DOHH2 (cell line): ENCODE measurements at regions not wholly inside any gene's neighbourhood (a gene's known extent, or its start where the extent isn't known, plus 50 kb on each side); places are given as distances from the start of the nearest gene placed in this dataset.
A peak's percentile ranks its signal among the peaks of the same experiment; 100 is the strongest.

ENCODE experiments used
- H3F3A ChIP-seq: fragments of 200-600 bp; sonication (generic), shearing (Covaris generic); 2 replicates; pipeline ENCODE4 v1.6.0; 2016; ENCODE audit warnings: antibody characterized with exemption, mild to moderate bottlenecking; ENCODE audit not compliant: control insufficient read depth, insufficient read depth
- H3K27ac ChIP-seq: fragments of 200-600 bp; sonication (generic); 2 replicates; pipeline ENCODE4 v1.5.1; 2014; ENCODE audit warnings: low read depth, mild to moderate bottlenecking, low read length, moderate library complexity
- H3K27me3 ChIP-seq: fragments of 200-600 bp; sonication (generic); 2 replicates; pipeline ENCODE4 v1.6.1; 2014; ENCODE audit warnings: mild to moderate bottlenecking, low read length, mixed read lengths; ENCODE audit not compliant: control insufficient read depth
- H3K36me3 ChIP-seq: fragments of 200-600 bp; sonication (generic); 2 replicates; pipeline ENCODE4 v1.6.1; 2014; ENCODE audit warnings: mild to moderate bottlenecking, low read length, moderate library complexity, mixed read lengths; ENCODE audit not compliant: control insufficient read depth
- H3K4me1 ChIP-seq: fragments of 200-600 bp; sonication (generic); 2 replicates; pipeline ENCODE4 v1.6.1; 2014; ENCODE audit warnings: mild to moderate bottlenecking, low read length, mixed read lengths; ENCODE audit not compliant: control insufficient read depth
- H3K4me2 ChIP-seq: fragments of 200-600 bp; sonication (generic); 2 replicates; pipeline ENCODE4 v1.6.0; 2014; ENCODE audit warnings: mild to moderate bottlenecking, low read length, moderate library complexity
- H3K4me3 ChIP-seq: fragments of 200-600 bp; sonication (generic); 2 replicates; pipeline ENCODE4 v1.5.1; 2014; ENCODE audit warnings: mild to moderate bottlenecking, low read length, mixed read lengths
- H3K79me2 ChIP-seq: fragments of 200-600 bp; sonication (generic); 2 replicates; pipeline ENCODE4 v1.6.1; 2014; ENCODE audit warnings: mild to moderate bottlenecking, low read length, mixed read lengths; ENCODE audit not compliant: control insufficient read depth
- H3K9me2 ChIP-seq: fragments of 200-600 bp; sonication (generic); replicated peaks from 2 replicates; pipeline ENCODE4 v1.6.1; 2014; ENCODE audit warnings: mild to moderate bottlenecking, low read length, mixed read lengths; ENCODE audit not compliant: control insufficient read depth
- H3K9me3 ChIP-seq: fragments of 200-600 bp; sonication (generic); 2 replicates; pipeline ENCODE4 v1.6.1; 2014; ENCODE audit warnings: antibody characterized with exemption, low read length, mixed read lengths; ENCODE audit not compliant: control insufficient read depth, insufficient read depth
- H4K20me1 ChIP-seq: fragments of 200-600 bp; sonication (generic); 2 replicates; pipeline ENCODE4 v1.6.0; 2014; ENCODE audit warnings: low read depth, mild to moderate bottlenecking, antibody characterized with exemption, low read length, moderate library complexity; ENCODE audit not compliant: control insufficient read depth, insufficient read depth
- EZH2phosphoT487 ChIP-seq: fragments of 200-600 bp; sonication (generic); IDR thresholded peaks from 2 replicates; pipeline ENCODE4 v1.6.1; 2017; ENCODE audit warnings: borderline replicate concordance, mild to moderate bottlenecking, antibody characterized with exemption, low read length, moderate library complexity, mixed read lengths
- TF ChIP-seq, protein P1 (sequence below): fragments of 200-600 bp; sonication (generic); IDR thresholded peaks from one replicate; pipeline ENCODE4 v1.5.1; 2014; ENCODE audit warnings: antibody characterized with exemption, mild to moderate bottlenecking, low read depth, low read length; ENCODE audit not compliant: poor library complexity, severe bottlenecking

DNA sequence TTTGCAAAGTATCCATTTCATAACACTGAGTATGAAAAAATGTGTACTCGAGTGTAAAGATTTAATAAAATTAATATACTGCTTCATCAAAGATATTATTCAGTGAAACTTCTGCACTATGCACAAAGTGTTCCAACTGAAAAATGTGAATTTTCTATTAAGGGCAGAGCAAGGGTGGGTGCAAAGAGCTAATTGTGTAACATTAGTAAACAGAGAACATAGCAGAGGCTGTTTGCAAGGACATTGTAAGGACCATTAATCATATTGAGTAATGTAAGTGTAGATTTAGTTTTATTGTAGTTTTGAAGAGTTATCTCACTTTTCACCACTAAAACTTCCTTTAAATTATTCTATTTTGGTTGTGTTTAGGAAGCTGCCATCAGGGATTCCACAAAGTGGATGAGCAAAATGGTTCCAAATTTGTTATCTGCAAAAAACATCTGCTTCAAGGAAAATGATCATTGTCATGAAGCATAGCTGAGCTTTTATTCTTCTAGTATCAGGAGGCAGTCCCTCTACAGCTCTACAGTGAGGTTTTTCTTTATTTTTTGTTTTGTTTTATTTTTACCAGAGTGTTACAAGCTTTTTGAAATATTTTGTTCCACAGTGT lies 1375.4 kb downstream of the SLITRK1 start:
- Histone ChIP-seq H3F3A (no peaks in the 10 kb centered on the region), H3K4me3 (no peak overlapping the region), H3K4me2 (no peak overlapping the region), H3K27ac (no peak overlapping the region), H3K79me2 (no peaks in the 10 kb centered on the region), H3K36me3 (no peaks in the 10 kb centered on the region), H4K20me1 (no peaks in the 10 kb centered on the region), H3K4me1 (no peaks in the 10 kb centered on the region), H3K9me2 (no peaks in the 10 kb centered on the region), H3K27me3 (no peaks in the 10 kb centered on the region), H3K9me3 (no peaks in the 10 kb centered on the region)
- TF ChIP-seq EZH2phosphoT487, result no peak
- TF ChIP-seq, protein P1, sequence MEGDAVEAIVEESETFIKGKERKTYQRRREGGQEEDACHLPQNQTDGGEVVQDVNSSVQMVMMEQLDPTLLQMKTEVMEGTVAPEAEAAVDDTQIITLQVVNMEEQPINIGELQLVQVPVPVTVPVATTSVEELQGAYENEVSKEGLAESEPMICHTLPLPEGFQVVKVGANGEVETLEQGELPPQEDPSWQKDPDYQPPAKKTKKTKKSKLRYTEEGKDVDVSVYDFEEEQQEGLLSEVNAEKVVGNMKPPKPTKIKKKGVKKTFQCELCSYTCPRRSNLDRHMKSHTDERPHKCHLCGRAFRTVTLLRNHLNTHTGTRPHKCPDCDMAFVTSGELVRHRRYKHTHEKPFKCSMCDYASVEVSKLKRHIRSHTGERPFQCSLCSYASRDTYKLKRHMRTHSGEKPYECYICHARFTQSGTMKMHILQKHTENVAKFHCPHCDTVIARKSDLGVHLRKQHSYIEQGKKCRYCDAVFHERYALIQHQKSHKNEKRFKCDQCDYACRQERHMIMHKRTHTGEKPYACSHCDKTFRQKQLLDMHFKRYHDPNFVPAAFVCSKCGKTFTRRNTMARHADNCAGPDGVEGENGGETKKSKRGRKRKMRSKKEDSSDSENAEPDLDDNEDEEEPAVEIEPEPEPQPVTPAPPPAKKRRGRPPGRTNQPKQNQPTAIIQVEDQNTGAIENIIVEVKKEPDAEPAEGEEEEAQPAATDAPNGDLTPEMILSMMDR, result no peak

DNA sequence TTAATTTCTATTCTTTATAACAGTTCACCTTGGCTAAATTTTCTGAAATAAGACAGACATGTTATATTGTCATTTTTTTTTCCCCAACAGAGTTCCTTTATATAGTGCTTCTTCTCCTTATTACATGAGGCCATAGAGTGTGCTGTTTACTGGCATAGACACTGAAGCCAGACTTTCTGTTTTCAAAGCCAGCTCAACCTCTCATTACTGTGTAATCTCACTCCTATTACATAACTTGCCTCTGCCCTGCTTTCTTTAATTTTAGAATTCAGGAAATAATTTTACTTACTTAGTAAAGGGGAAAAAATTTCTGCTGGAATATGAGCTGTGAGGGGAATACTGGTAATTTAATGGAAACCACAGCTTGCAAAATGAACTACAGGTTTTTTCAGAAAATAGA lies 1380.4 kb downstream of the SLITRK1 start:
- no peaks in the 10 kb centered on the region for H3K4me1 ChIP-seq
- no peak overlapping the region for H3K27ac ChIP-seq
- no peaks in the 10 kb centered on the region for H4K20me1 ChIP-seq
- no peak overlapping the region for H3K4me2 ChIP-seq
- H3K36me3 ChIP-seq, result no peaks in the 10 kb centered on the region
- no peaks in the 10 kb centered on the region for H3F3A ChIP-seq
- no peaks in the 10 kb centered on the region for H3K79me2 ChIP-seq
- no peaks in the 10 kb centered on the region for H3K9me3 ChIP-seq
- no peaks in the 10 kb centered on the region for H3K27me3 ChIP-seq
- no peaks in the 10 kb centered on the region for H3K9me2 ChIP-seq
- TF ChIP-seq EZH2phosphoT487, result no peak
- TF ChIP-seq, protein P1, result no peak
- H3K4me3 ChIP-seq, result no peak overlapping the region

DNA sequence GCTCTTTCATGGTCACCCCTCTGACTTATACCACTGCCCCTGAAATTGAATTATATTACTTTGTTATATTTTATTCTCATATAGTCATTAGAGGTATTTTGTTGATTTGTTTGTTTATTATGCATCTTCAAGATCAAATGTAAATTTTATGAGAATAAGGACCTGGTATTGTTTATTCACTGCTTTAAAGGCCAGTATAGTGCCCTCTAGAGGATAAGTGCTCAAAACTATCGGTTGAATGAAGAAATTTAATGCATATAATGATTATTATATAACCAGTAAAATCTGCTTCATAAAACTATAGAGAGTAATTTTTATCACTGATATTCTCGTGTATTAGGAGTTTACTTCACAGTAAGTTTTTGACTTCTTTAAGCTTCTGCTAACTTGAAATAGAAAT lies 1401.9 kb downstream of the SLITRK1 start:
- H3K9me3 ChIP-seq, result no peaks in the 10 kb centered on the region
- no peaks in the 10 kb centered on the region for H4K20me1 ChIP-seq
- H3K4me2 ChIP-seq, result no peak overlapping the region
- H3F3A ChIP-seq, result no peaks in the 10 kb centered on the region
- H3K4me1 ChIP-seq, result no peaks in the 10 kb centered on the region
- no peaks in the 10 kb centered on the region for H3K9me2 ChIP-seq
- H3K79me2 ChIP-seq, result no peaks in the 10 kb centered on the region
- no peak overlapping the region for H3K4me3 ChIP-seq
- no peaks in the 10 kb centered on the region for H3K36me3 ChIP-seq
- H3K27ac ChIP-seq, result no peak overlapping the region
- no peaks in the 10 kb centered on the region for H3K27me3 ChIP-seq
- TF ChIP-seq, protein P1, result peak; percentile 39
- no peak for TF ChIP-seq EZH2phosphoT487
